Neural progenitor cell (in vitro differentiated cells): ENCODE measurements at regions not wholly inside any gene's neighbourhood (a gene's known extent, or its start where the extent isn't known, plus 50 kb on each side); places are given as distances from the start of the nearest gene placed in this dataset.

Experiments
- DNase-seq: peaks from one replicate; pipeline ENCODE4 v3.0.0-alpha.2; 2016; ENCODE audit warnings: low spot score
- H2AFZ ChIP-seq: fragments of 200-600 bp; sonication (generic); replicated peaks from 2 replicates; pipeline ENCODE4 v1.6.1; 2016; ENCODE audit warnings: antibody characterized with exemption
- H3F3A ChIP-seq: fragments of 200-600 bp; sonication (generic); 2 replicates; pipeline ENCODE4 v1.6.1; 2016; ENCODE audit warnings: antibody characterized with exemption, low read depth
- H3K27ac ChIP-seq: fragments of 200-600 bp; sonication (generic); 2 replicates; pipeline ENCODE4 v1.5.1; 2016; ENCODE audit warnings: mild to moderate bottlenecking
- H3K27me3 ChIP-seq: fragments of 200-600 bp; sonication (generic); 2 replicates; pipeline ENCODE4 v1.6.1; 2016; ENCODE audit warnings: mild to moderate bottlenecking, moderate library complexity
- H3K36me3 ChIP-seq: fragments of 200-600 bp; sonication (generic); 2 replicates; pipeline ENCODE4 v1.5.1; 2016
- H3K4me1 ChIP-seq: fragments of 200-600 bp; sonication (generic); 2 replicates; pipeline ENCODE4 v1.6.1; 2016; ENCODE audit warnings: mixed run types
- H3K4me2 ChIP-seq: fragments of 200-600 bp; sonication (generic); 2 replicates; pipeline ENCODE4 v1.6.1; 2016
- H3K4me3 ChIP-seq: fragments of 200-600 bp; sonication (generic); 2 replicates; pipeline ENCODE4 v1.5.1; 2016
- H3K79me2 ChIP-seq: fragments of 200-600 bp; sonication (generic); 2 replicates; pipeline ENCODE4 v1.6.1; 2016; ENCODE audit warnings: low read depth
- H3K9ac ChIP-seq: fragments of 200-600 bp; sonication (generic); 2 replicates; pipeline ENCODE4 v1.6.1; 2016
- H3K9me3 ChIP-seq: fragments of 200-600 bp; sonication (generic); 2 replicates; pipeline ENCODE4 v1.5.1; 2016; ENCODE audit warnings: low read depth
- H4K20me1 ChIP-seq: fragments of 200-600 bp; sonication (generic); 2 replicates; pipeline ENCODE4 v1.6.1; 2016; ENCODE audit warnings: low read depth
- H3K27ac Mint-ChIP-seq: 3 replicates; pipeline ENCODE4 v1.8.0; 2021; ENCODE audit warnings: mixed read lengths
- H3K27me3 Mint-ChIP-seq: 2 replicates; pipeline ENCODE4 v1.8.0; 2022; ENCODE audit warnings: low read depth, mild to moderate bottlenecking, inconsistent platforms, moderate library complexity, mixed read lengths; ENCODE audit not compliant: insufficient read depth
- H3K36me3 Mint-ChIP-seq: 3 replicates; pipeline ENCODE4 v1.8.0; 2021; ENCODE audit warnings: mixed read lengths
- H3K4me1 Mint-ChIP-seq: 3 replicates; pipeline ENCODE4 v1.8.0; 2021; ENCODE audit warnings: mixed read lengths
- H3K4me3 Mint-ChIP-seq: 3 replicates; pipeline ENCODE4 v1.8.0; 2021; ENCODE audit warnings: mild to moderate bottlenecking, moderate library complexity, mixed read lengths
- H3K9me3 Mint-ChIP-seq: 3 replicates; pipeline ENCODE4 v1.8.0; 2020; ENCODE audit warnings: mixed read lengths
- EZH2 ChIP-seq: fragments of 200-600 bp; sonication (generic); IDR thresholded peaks from 2 replicates; pipeline ENCODE4 v1.6.1; 2017; ENCODE audit warnings: antibody characterized with exemption, mild to moderate bottlenecking, moderate library complexity
- EZH2phosphoT487 ChIP-seq: fragments of 200-600 bp; sonication (generic); IDR thresholded peaks from 2 replicates; pipeline ENCODE4 v1.6.1; 2017; ENCODE audit warnings: antibody characterized with exemption
- TF ChIP-seq, protein P1 (sequence below): fragments of 200-600 bp; sonication (generic); IDR thresholded peaks from 2 replicates; pipeline ENCODE4 v1.5.1; 2017; ENCODE audit warnings: antibody characterized with exemption, mild to moderate bottlenecking

DNA sequence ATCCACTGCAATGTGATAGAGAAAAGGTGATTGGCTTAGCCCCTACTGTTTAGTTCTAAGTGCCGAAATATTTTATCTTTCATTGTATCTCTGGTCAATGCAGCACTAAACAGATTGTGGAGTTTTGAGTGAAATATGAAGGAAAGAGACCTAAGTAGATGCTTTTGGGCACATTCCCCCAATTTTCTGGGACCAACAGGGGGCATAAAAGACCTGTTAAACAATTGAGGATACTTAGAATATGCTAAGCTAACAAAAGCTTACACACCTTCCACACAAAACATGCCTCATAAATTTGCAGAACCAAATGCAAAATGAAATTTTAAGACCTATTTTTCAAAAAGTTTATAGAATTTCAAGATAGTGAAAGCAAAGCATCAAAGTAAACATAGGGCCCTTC lies 746.9 kb downstream of the TBC1D32 start:
- no peaks in the 10 kb centered on the region for H3K79me2 ChIP-seq
- no peak overlapping the region for H3K27ac ChIP-seq
- H3K4me3 ChIP-seq: no peak overlapping the region
- no peaks in the 10 kb centered on the region for H4K20me1 ChIP-seq
- H3K4me2 ChIP-seq: no peak overlapping the region
- H3F3A ChIP-seq: no peaks in the 10 kb centered on the region
- TF ChIP-seq, protein P1, sequence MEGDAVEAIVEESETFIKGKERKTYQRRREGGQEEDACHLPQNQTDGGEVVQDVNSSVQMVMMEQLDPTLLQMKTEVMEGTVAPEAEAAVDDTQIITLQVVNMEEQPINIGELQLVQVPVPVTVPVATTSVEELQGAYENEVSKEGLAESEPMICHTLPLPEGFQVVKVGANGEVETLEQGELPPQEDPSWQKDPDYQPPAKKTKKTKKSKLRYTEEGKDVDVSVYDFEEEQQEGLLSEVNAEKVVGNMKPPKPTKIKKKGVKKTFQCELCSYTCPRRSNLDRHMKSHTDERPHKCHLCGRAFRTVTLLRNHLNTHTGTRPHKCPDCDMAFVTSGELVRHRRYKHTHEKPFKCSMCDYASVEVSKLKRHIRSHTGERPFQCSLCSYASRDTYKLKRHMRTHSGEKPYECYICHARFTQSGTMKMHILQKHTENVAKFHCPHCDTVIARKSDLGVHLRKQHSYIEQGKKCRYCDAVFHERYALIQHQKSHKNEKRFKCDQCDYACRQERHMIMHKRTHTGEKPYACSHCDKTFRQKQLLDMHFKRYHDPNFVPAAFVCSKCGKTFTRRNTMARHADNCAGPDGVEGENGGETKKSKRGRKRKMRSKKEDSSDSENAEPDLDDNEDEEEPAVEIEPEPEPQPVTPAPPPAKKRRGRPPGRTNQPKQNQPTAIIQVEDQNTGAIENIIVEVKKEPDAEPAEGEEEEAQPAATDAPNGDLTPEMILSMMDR: peak; percentile 7
- TF ChIP-seq EZH2phosphoT487 (no peak), EZH2 (no peak)
- H3K4me1 Mint-ChIP-seq: no peaks in the 10 kb centered on the region
- H3K27me3 Mint-ChIP-seq: no peaks in the 10 kb centered on the region
- no peaks in the 10 kb centered on the region for H3K9me3 ChIP-seq
- no peak overlapping the region for H3K27ac Mint-ChIP-seq
- no peak for DNase-seq
- no peaks in the 10 kb centered on the region for H3K36me3 ChIP-seq
- no peaks in the 10 kb centered on the region for H3K27me3 ChIP-seq
- H3K9me3 Mint-ChIP-seq: no peaks in the 10 kb centered on the region
- peaks cover 9% of the 10 kb centered on the region for H3K4me1 ChIP-seq
- H3K36me3 Mint-ChIP-seq: no peaks in the 10 kb centered on the region
- H3K9ac ChIP-seq: no peak overlapping the region
- H3K4me3 Mint-ChIP-seq: no peak overlapping the region
- no peak overlapping the region for H2AFZ ChIP-seq

DNA sequence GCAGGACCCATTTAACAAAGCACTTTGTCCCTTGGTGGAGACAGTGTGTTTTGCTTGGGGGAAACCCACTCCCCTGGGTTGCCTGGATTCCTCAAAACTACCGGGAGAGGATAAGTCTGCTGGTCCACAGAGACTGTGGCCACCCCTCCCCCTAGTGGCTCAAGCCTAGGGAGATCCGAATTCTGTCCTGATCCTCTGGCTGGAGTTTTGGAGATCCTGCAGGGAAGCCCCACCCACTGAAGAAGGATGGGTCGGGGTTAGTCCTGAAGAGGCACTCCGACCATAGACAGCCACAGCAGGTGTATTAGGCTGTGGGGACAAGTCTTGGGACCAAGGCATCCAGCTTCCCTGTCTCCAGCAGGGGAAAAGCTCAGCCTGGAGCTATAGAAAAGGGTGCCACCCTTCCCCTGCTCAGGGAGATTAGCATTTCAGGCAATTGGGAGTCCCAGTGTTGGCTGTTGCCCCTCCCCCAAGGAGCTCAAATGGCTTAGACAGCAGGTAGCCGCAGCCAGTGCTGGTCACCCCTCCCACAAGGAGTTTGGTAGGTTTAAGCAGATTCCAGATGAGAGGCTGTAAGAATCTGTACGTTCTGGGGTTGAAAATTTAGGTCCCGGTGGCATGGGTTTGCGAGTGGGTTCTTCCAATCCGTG lies 750.0 kb downstream of the TBC1D32 start:
- H3K9me3 ChIP-seq: no peaks in the 10 kb centered on the region
- H2AFZ ChIP-seq: peak overlapping the region; percentile 53
- Mint-ChIP-seq H3K4me1 (no peaks in the 10 kb centered on the region), H3K27ac (no peak overlapping the region), H3K36me3 (no peaks in the 10 kb centered on the region), H3K9me3 (no peaks in the 10 kb centered on the region), H3K4me3 (no peak overlapping the region), H3K27me3 (no peaks in the 10 kb centered on the region)
- H3K4me3 ChIP-seq: no peak overlapping the region
- no peak for TF ChIP-seq EZH2phosphoT487
- TF ChIP-seq, protein P1: no peak
- no peak for TF ChIP-seq EZH2
- no peaks in the 10 kb centered on the region for H3F3A ChIP-seq
- no peak overlapping the region for H3K27ac ChIP-seq
- no peaks in the 10 kb centered on the region for H3K36me3 ChIP-seq
- H3K9ac ChIP-seq: no peak overlapping the region
- DNase-seq: peak; percentile 37
- no peaks in the 10 kb centered on the region for H4K20me1 ChIP-seq
- H3K79me2 ChIP-seq: no peaks in the 10 kb centered on the region
- H3K4me2 ChIP-seq: no peak overlapping the region
- no peaks in the 10 kb centered on the region for H3K27me3 ChIP-seq
- H3K4me1 ChIP-seq: peaks cover 9% of the 10 kb centered on the region

DNA sequence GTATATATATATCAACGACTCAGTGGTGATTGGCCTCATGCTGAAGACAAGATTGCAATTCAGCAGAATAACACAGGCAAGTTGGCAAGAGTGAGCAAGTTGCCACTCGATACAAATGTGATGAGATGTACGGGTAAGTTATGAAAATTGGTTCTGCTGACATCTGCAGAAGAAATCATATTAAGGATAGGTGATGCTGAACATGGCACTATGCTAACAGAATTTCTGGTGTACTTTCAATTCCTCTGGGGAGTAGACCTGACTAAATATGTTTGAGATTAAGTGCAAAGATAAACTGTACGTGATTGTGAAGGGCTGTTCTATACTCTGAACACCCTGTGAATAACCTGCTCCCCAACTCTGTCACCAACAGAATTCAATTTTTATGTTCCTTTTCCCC lies 758.2 kb downstream of the TBC1D32 start:
- H3K27ac ChIP-seq: no peak overlapping the region
- no peak overlapping the region for H2AFZ ChIP-seq
- TF ChIP-seq EZH2phosphoT487: no peak
- TF ChIP-seq EZH2: no peak
- TF ChIP-seq, protein P1: no peak
- no peaks in the 10 kb centered on the region for H3K27me3 ChIP-seq
- no peak overlapping the region for H3K4me3 Mint-ChIP-seq
- H3K36me3 Mint-ChIP-seq: no peaks in the 10 kb centered on the region
- no peaks in the 10 kb centered on the region for H3K36me3 ChIP-seq
- H3K9me3 Mint-ChIP-seq: no peaks in the 10 kb centered on the region
- H3K4me3 ChIP-seq: no peak overlapping the region
- no peaks in the 10 kb centered on the region for H3K4me1 ChIP-seq
- DNase-seq: no peak
- no peaks in the 10 kb centered on the region for H4K20me1 ChIP-seq
- H3K27me3 Mint-ChIP-seq: no peaks in the 10 kb centered on the region
- H3F3A ChIP-seq: no peaks in the 10 kb centered on the region
- H3K9me3 ChIP-seq: no peaks in the 10 kb centered on the region
- no peaks in the 10 kb centered on the region for H3K79me2 ChIP-seq
- H3K4me2 ChIP-seq: no peak overlapping the region
- no peak overlapping the region for H3K9ac ChIP-seq
- no peak overlapping the region for H3K27ac Mint-ChIP-seq
- H3K4me1 Mint-ChIP-seq: no peaks in the 10 kb centered on the region
